ENCODE measurements at regions not wholly inside any gene's neighbourhood (a gene's known extent, or its start where the extent isn't known, plus 50 kb on each side); places are given as distances from the start of the nearest gene placed in this dataset.
A peak's percentile ranks its signal among the peaks of the same experiment; 100 is the strongest.

DNA sequence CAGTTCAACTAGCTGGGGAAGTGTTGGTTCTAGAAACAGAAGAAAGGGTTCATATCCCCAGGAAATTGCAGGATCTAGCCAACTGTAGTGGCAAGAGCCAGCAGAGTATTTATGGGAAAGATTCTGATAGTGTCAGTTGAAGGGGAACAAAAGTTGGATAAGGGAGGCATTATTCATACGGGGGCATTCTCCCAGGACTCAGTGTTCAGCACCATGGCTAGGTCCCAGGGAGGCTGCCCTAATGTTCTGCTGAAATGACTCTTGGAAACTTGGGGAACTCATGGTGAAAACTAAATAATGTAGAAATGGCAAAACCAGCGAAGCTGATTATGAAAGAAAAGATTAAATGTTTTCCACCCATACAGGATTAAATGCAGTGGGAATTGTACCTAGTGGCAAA lies 543.7 kb downstream of the TRIB2 start:
- no peak overlapping the region for H3K4me3 ChIP-seq (ENCODE audit: low read depth in 2 of 2, low read length in 2 of 2)
- H3K9me3 ChIP-seq (ENCODE audit: control insufficient read depth, insufficient read depth, low read depth, low read length) = no peaks in the 10 kb centered on the region
- no peak for ATAC-seq
- H3K4me1 ChIP-seq (ENCODE audit: control insufficient read depth, insufficient read depth, low read length) = no peaks in the 10 kb centered on the region
- BruUV-seq (replicated peaks) = no TSS peak
- H3K36me3 ChIP-seq (ENCODE audit: control insufficient read depth, insufficient read depth, low read length) = no peaks in the 10 kb centered on the region
- DNase-seq (ENCODE audit: low read depth, low spot score) = no peak
- H3K27me3 ChIP-seq (ENCODE audit: control insufficient read depth, insufficient read depth, low read length) = no peaks in the 10 kb centered on the region
- ChIA-PET POLR2A (no interaction called here), CTCF (no interaction called here)
- no peak for TF ChIP-seq TCF7L2 (IDR thresholded peaks at IDR 0.05; ENCODE audit: low read depth, low read length)
- TF ChIP-seq, protein P1, sequence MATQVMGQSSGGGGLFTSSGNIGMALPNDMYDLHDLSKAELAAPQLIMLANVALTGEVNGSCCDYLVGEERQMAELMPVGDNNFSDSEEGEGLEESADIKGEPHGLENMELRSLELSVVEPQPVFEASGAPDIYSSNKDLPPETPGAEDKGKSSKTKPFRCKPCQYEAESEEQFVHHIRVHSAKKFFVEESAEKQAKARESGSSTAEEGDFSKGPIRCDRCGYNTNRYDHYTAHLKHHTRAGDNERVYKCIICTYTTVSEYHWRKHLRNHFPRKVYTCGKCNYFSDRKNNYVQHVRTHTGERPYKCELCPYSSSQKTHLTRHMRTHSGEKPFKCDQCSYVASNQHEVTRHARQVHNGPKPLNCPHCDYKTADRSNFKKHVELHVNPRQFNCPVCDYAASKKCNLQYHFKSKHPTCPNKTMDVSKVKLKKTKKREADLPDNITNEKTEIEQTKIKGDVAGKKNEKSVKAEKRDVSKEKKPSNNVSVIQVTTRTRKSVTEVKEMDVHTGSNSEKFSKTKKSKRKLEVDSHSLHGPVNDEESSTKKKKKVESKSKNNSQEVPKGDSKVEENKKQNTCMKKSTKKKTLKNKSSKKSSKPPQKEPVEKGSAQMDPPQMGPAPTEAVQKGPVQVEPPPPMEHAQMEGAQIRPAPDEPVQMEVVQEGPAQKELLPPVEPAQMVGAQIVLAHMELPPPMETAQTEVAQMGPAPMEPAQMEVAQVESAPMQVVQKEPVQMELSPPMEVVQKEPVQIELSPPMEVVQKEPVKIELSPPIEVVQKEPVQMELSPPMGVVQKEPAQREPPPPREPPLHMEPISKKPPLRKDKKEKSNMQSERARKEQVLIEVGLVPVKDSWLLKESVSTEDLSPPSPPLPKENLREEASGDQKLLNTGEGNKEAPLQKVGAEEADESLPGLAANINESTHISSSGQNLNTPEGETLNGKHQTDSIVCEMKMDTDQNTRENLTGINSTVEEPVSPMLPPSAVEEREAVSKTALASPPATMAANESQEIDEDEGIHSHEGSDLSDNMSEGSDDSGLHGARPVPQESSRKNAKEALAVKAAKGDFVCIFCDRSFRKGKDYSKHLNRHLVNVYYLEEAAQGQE (IDR thresholded peaks at IDR 0.05; ENCODE audit: insufficient read depth in 1 of 2, low read depth in 2 of 2, low read length in 1 of 2) = peak; percentile 40 to 43; a peak in 2 of 4 replicates
- in situ Hi-C loops (cut with HindIII; ENCODE audit: low pct_unique_long_range_greater_than_20kb, low sequenced_read_pairs) = no loop called here
- intact Hi-C loops (cut with micrococcal nuclease; ENCODE audit: unreplicated experiment) = no loop called here
- H3K27ac ChIP-seq (ENCODE audit: low read length) = no peak overlapping the region

DNA sequence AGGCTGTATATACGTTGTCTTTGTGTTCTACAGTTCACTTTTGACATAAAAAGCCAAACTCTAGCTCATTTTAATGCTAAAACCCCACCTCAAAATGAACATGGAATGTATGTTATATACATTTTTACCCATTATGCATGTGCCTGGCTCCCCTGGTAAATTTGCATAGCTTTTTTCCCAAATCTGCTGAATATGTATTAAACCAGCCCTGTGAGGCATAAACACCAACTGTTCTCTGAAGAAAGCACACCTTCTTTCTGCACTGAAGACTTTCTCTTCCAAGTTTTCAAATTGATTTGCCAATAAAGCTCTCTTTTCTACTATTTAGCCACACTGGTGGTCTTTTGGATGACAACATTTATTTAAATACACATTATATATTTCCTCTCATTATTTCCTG lies 549.4 kb downstream of the TRIB2 start:
- Histone ChIP-seq H3K27me3 (ENCODE audit: control insufficient read depth, insufficient read depth, low read length) (no peaks in the 10 kb centered on the region), H3K4me1 (ENCODE audit: control insufficient read depth, insufficient read depth, low read length) (no peaks in the 10 kb centered on the region), H3K36me3 (ENCODE audit: control insufficient read depth, insufficient read depth, low read length) (no peaks in the 10 kb centered on the region), H3K9me3 (ENCODE audit: control insufficient read depth, insufficient read depth, low read depth, low read length) (no peaks in the 10 kb centered on the region), H3K27ac (ENCODE audit: low read length) (no peak overlapping the region), H3K4me3 (ENCODE audit: low read depth in 2 of 2, low read length in 2 of 2) (no peak overlapping the region)
- intact Hi-C loops (cut with micrococcal nuclease; ENCODE audit: unreplicated experiment) = no loop called here
- ChIA-PET POLR2A (no interaction called here), CTCF (no interaction called here)
- no peak for ATAC-seq
- no peak for DNase-seq (ENCODE audit: low read depth, low spot score)
- TF ChIP-seq SIN3A (IDR thresholded peaks at IDR 0.05; ENCODE audit: borderline replicate concordance, insufficient read depth, low read depth, low read length) = no peak
- TF ChIP-seq, protein P2, sequence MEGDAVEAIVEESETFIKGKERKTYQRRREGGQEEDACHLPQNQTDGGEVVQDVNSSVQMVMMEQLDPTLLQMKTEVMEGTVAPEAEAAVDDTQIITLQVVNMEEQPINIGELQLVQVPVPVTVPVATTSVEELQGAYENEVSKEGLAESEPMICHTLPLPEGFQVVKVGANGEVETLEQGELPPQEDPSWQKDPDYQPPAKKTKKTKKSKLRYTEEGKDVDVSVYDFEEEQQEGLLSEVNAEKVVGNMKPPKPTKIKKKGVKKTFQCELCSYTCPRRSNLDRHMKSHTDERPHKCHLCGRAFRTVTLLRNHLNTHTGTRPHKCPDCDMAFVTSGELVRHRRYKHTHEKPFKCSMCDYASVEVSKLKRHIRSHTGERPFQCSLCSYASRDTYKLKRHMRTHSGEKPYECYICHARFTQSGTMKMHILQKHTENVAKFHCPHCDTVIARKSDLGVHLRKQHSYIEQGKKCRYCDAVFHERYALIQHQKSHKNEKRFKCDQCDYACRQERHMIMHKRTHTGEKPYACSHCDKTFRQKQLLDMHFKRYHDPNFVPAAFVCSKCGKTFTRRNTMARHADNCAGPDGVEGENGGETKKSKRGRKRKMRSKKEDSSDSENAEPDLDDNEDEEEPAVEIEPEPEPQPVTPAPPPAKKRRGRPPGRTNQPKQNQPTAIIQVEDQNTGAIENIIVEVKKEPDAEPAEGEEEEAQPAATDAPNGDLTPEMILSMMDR (IDR thresholded peaks at IDR 0.05) = no peak
- no TSS peak for BruUV-seq (replicated peaks)
- in situ Hi-C loops (cut with HindIII; ENCODE audit: low pct_unique_long_range_greater_than_20kb, low sequenced_read_pairs) = no loop called here

DNA sequence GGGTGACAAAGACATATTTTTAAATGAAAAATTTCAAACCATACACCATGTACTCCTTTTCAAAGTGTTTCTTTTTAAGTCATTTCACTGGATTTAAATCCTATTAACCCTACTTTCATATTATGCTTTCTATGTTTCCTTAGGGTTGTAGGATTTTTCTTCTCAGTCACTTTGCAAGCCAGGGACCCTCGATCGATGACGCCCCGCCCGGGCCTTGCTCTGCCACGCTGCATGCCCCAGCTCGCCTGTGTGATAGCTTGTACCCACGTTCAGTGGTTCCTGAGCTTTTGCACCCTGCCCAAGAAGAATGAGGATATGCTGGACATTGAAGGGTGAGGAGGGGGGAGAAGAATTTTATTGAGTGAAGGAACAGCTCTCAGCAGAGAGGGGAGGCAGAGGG lies 568.0 kb downstream of the TRIB2 start:
- BruUV-seq (replicated peaks) = no TSS peak
- Histone ChIP-seq H3K4me1 (ENCODE audit: control insufficient read depth, insufficient read depth, low read length) (no peaks in the 10 kb centered on the region), H3K36me3 (ENCODE audit: control insufficient read depth, insufficient read depth, low read length) (no peaks in the 10 kb centered on the region), H3K27ac (ENCODE audit: low read length) (no peak overlapping the region), H3K4me3 (ENCODE audit: low read depth in 2 of 2, low read length in 2 of 2) (no peak overlapping the region), H3K9me3 (ENCODE audit: control insufficient read depth, insufficient read depth, low read depth, low read length) (no peaks in the 10 kb centered on the region; the same call in 1 of the 2 replicates), H3K27me3 (ENCODE audit: control insufficient read depth, insufficient read depth, low read length) (no peaks in the 10 kb centered on the region)
- in situ Hi-C loops (cut with HindIII; ENCODE audit: low pct_unique_long_range_greater_than_20kb, low sequenced_read_pairs) (no loop called here), intact Hi-C loops (cut with micrococcal nuclease; ENCODE audit: unreplicated experiment) (no loop called here)
- TF ChIP-seq, protein P1 (IDR thresholded peaks at IDR 0.05; ENCODE audit: insufficient read depth in 1 of 2, low read depth in 2 of 2, low read length in 1 of 2) = no peak
- no peak for TF ChIP-seq TCF7L2 (IDR thresholded peaks at IDR 0.05; ENCODE audit: low read depth, low read length)
- no peak for TF ChIP-seq SIN3A (IDR thresholded peaks at IDR 0.05; ENCODE audit: borderline replicate concordance, insufficient read depth, low read depth, low read length)
- TF ChIP-seq, protein P2 (IDR thresholded peaks at IDR 0.05) = no peak
- no peak for TF ChIP-seq POLR2AphosphoS5 (IDR thresholded peaks at IDR 0.05; ENCODE audit: low read depth, low read length)
- CTCF ChIA-PET = no interaction called here
- DNase-seq (ENCODE audit: low read depth, low spot score) (no peak), ATAC-seq (no peak)
- POLR2A ChIA-PET = no interaction called here

Measured in Panc1 (cell line).